WTC11 (cell line): ENCODE measurements at regions not wholly inside any gene's neighbourhood (a gene's known extent, or its start where the extent isn't known, plus 50 kb on each side); places are given as distances from the start of the nearest gene placed in this dataset.

ENCODE experiments used
- ATAC-seq: fragments of 200-7000 bp; cut with Tn5 transposase; 2 replicates; pipeline ENCODE4 v1.10.0; 2021; ENCODE audit warnings: mild to moderate bottlenecking, moderate library complexity
- CTCF ChIA-PET: fragments of 300-600 bp; sonication (Branson Sonifier 250); formaldehyde crosslinking; loops from one replicate; lab custom pipeline; 2021; ENCODE audit warnings: antibody characterized with exemption; lab: Charles Lee
- POLR2A ChIA-PET: fragments of 350-600 bp; sonication (Branson Sonifier 250); formaldehyde crosslinking; loops from one replicate; lab custom pipeline; 2021; ENCODE audit warnings: antibody characterized with exemption; lab: Charles Lee
- DNase-seq: peaks from one replicate; pipeline ENCODE4 v3.0.0; 2021; ENCODE audit warnings: low spot score
- H3K27ac Mint-ChIP-seq: 2 replicates; pipeline ENCODE4 v1.8.0; 2021; ENCODE audit warnings: mixed read lengths
- H3K27me3 Mint-ChIP-seq: 2 replicates; pipeline ENCODE4 v1.8.0; 2021; ENCODE audit warnings: low read depth, mild to moderate bottlenecking, moderate library complexity, mixed read lengths
- H3K36me3 Mint-ChIP-seq: 2 replicates; pipeline ENCODE4 v1.8.0; 2021; ENCODE audit warnings: mixed read lengths
- H3K4me1 Mint-ChIP-seq: 2 replicates; pipeline ENCODE4 v1.8.0; 2022; ENCODE audit warnings: mixed read lengths
- H3K4me3 Mint-ChIP-seq: 2 replicates; pipeline ENCODE4 v1.8.0; 2021; ENCODE audit warnings: mild to moderate bottlenecking, moderate library complexity, mixed read lengths
- H3K9me3 Mint-ChIP-seq: 2 replicates; pipeline ENCODE4 v1.8.0; 2021; ENCODE audit warnings: mixed read lengths
- ATF1 ChIP-seq: sonication (generic); formaldehyde crosslinking; IDR thresholded peaks from 2 replicates; pipeline ENCODE4 v1.8.1; 2023; ENCODE audit warnings: mild to moderate bottlenecking, moderate library complexity, missing genetic modification reagents
- CREM ChIP-seq: sonication (generic); formaldehyde crosslinking; IDR thresholded peaks from 2 replicates; pipeline ENCODE4 v1.8.1; 2022; ENCODE audit warnings: mild to moderate bottlenecking, missing genetic modification reagents, moderate library complexity
- E2F1 ChIP-seq: sonication (generic); formaldehyde crosslinking; IDR thresholded peaks from 2 replicates; pipeline ENCODE4 v1.8.0; 2022; ENCODE audit warnings: mild to moderate bottlenecking, missing genetic modification reagents
- MLX ChIP-seq: sonication (generic); formaldehyde crosslinking; IDR thresholded peaks from 2 replicates; pipeline ENCODE4 v1.8.1; 2023; ENCODE audit warnings: mild to moderate bottlenecking, missing genetic modification reagents, moderate library complexity
- NFYB ChIP-seq: sonication (generic); formaldehyde crosslinking; conservative IDR thresholded peaks from 2 replicates; pipeline ENCODE4 v1.8.0; 2022; ENCODE audit warnings: low read depth, missing genetic modification reagents
- OVOL2 ChIP-seq: fragments of 250-450 bp; sonication (Bioruptor Pico); IDR thresholded peaks from 2 replicates; pipeline ENCODE4 v1.9.0; 2021; ENCODE audit warnings: mild to moderate bottlenecking, borderline replicate concordance
- PRRX2 ChIP-seq: fragments of 250-450 bp; sonication (Bioruptor Pico); IDR thresholded peaks from 2 replicates; pipeline ENCODE4 v1.8.0; 2021; ENCODE audit warnings: mild to moderate bottlenecking
- RELA ChIP-seq: sonication (generic); formaldehyde crosslinking; IDR thresholded peaks from 2 replicates; pipeline ENCODE4 v1.8.1; 2022; ENCODE audit warnings: missing genetic modification reagents, mild to moderate bottlenecking, borderline replicate concordance
- TF ChIP-seq, protein P1 (sequence below): sonication (generic); formaldehyde crosslinking; IDR thresholded peaks from 2 replicates; pipeline ENCODE4 v1.8.1; 2022; ENCODE audit warnings: low read depth, mild to moderate bottlenecking, moderate library complexity, missing genetic modification reagents, borderline replicate concordance
- TF ChIP-seq, protein P2 (sequence below): fragments of 250-450 bp; sonication (Bioruptor Pico); IDR thresholded peaks from 2 replicates; pipeline ENCODE4 v2.1.2; 2022; ENCODE audit warnings: mild to moderate bottlenecking, moderate library complexity

GRCh38 chr4:54172156-54172555, 56.9 kb upstream of the PDGFRA start:
- DNase-seq (no peak), ATAC-seq (no peak)
- Mint-ChIP-seq H3K36me3 (no peaks in the 10 kb centered on the region), H3K9me3 (peaks cover 12% of the 10 kb centered on the region), H3K4me3 (no peak overlapping the region), H3K27me3 (no peaks in the 10 kb centered on the region), H3K4me1 (no peaks in the 10 kb centered on the region), H3K27ac (no peak overlapping the region)
- POLR2A ChIA-PET = interaction anchor here (0.6 kb wide), 1 partner anchor 45 kb away, joined by 4 read pairs; no protein-coding TSS in a partner anchor
- no peak for TF ChIP-seq E2F1 (CRISPR knock-in tag)
- CTCF ChIA-PET = interaction anchor here (1.5 kb wide), 1 partner anchor 60 kb away, joined by 4 read pairs; no protein-coding TSS in a partner anchor

GRCh38 chr4:54173281-54173912, 55.7 kb upstream of the PDGFRA start:
- no peaks in the 10 kb centered on the region for H3K27me3 Mint-ChIP-seq
- CTCF ChIA-PET = interaction anchor here (0.6 to 1.5 kb wide), 2 partner anchors 59 to 152 kb away, joined by 3 to 4 read pairs; no protein-coding TSS in a partner anchor
- peaks cover 12% of the 10 kb centered on the region for H3K9me3 Mint-ChIP-seq
- no peak for TF ChIP-seq MLX
- TF ChIP-seq CREM (CRISPR knock-in tag) = no peak
- H3K4me3 Mint-ChIP-seq = no peak overlapping the region
- DNase-seq (no peak), ATAC-seq (no peak)
- POLR2A ChIA-PET = interaction anchor here (0.6 kb wide), 1 partner anchor 52 kb away, joined by 3 read pairs; no protein-coding TSS in a partner anchor
- no peaks in the 10 kb centered on the region for H3K4me1 Mint-ChIP-seq
- no peak overlapping the region for H3K27ac Mint-ChIP-seq
- H3K36me3 Mint-ChIP-seq = no peaks in the 10 kb centered on the region

DNA sequence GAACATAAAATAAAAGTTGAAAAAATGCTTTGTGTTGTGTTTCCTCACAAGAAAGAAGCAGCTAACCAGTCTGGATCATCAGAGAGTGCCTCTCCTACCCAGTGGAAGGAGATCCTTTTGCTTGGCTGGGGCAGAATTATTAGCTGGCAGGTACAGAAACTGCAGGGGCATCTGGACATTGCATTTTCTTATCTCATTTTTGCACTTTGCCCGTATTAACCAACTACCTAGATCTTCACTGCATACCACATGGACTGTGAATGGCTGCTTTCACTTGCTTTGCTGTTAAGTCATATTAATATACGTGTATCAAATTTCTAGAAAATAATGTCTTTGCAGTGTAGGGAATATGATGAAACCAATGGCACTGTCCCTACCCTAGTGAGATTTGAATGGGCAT, 52.9 kb upstream of the PDGFRA start:
- Mint-ChIP-seq H3K9me3 (peaks cover 12% of the 10 kb centered on the region), H3K4me1 (no peaks in the 10 kb centered on the region), H3K27me3 (no peaks in the 10 kb centered on the region), H3K27ac (no peak overlapping the region), H3K36me3 (no peaks in the 10 kb centered on the region), H3K4me3 (no peak overlapping the region)
- ATAC-seq (no peak), DNase-seq (no peak)
- ChIA-PET POLR2A (no interaction called here), CTCF (no interaction called here)
- TF ChIP-seq ATF1 (CRISPR knock-in tag) (no peak), OVOL2 (CRISPR knock-in tag) (no peak), RELA (CRISPR knock-in tag) (no peak), NFYB (CRISPR knock-in tag) (no peak), PRRX2 (no peak), E2F1 (CRISPR knock-in tag) (no peak)
- TF ChIP-seq, protein P1, sequence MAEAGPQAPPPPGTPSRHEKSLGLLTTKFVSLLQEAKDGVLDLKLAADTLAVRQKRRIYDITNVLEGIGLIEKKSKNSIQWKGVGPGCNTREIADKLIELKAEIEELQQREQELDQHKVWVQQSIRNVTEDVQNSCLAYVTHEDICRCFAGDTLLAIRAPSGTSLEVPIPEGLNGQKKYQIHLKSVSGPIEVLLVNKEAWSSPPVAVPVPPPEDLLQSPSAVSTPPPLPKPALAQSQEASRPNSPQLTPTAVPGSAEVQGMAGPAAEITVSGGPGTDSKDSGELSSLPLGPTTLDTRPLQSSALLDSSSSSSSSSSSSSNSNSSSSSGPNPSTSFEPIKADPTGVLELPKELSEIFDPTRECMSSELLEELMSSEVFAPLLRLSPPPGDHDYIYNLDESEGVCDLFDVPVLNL (CRISPR knock-in tag) = no peak
- TF ChIP-seq, protein P2, sequence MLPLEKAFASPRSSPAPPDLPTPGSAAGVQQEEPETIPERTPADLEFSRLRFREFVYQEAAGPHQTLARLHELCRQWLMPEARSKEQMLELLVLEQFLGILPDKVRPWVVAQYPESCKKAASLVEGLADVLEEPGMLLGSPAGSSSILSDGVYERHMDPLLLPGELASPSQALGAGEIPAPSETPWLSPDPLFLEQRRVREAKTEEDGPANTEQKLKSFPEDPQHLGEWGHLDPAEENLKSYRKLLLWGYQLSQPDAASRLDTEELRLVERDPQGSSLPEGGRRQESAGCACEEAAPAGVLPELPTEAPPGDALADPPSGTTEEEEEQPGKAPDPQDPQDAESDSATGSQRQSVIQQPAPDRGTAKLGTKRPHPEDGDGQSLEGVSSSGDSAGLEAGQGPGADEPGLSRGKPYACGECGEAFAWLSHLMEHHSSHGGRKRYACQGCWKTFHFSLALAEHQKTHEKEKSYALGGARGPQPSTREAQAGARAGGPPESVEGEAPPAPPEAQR (CRISPR knock-in tag) = no peak
